ENCODE measurements at regions not wholly inside any gene's neighbourhood (a gene's known extent, or its start where the extent isn't known, plus 50 kb on each side); places are given as distances from the start of the nearest gene placed in this dataset.

DNA sequence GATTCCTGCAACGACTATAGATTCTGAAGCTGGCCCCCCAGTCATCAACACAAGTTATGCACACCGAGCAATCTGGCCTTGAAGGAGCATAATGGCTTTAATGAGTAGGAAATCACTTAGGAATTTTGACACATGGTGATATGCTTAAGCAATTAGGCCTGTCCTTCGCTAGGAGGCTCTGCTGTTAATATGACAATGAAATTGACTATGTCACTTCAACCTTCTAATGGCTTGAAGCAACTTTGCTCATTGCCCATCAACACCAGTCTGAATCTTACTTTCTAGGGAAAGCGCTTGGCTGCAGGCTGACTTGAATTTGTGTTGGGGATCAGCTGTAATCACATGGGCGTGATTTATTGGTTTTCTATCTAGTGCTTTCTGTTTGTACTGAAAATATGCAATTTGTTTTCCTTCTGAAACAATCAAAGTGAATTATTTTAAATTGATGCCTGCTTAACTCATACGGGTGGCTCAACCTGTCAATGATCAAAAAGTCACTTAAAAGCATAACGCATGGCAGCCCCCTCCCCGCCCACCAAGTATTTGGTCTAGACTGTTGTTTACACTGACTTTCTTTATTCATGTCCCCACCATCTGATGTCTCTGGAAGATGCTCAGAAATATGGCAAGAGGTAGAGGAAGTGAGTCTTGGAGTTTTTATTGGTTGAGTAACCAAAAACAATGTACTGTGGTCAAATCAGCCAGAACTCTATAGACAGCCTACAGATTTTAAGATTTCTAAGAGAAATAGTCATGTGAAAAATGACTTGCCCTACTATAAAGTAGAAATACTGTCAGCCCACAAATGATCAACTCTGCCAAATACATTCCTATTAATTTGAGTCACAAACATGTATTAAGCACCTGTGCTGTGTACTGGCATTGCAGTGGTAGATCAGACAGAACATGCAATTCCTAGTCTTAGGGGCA is 344.9 kb downstream of the RBM43 start:
- Histone ChIP-seq H3K27ac (ENCODE audit: low read depth, low read length) (no peak overlapping the region), H3K4me1 (ENCODE audit: insufficient read depth, low read length) (no peaks in the 10 kb centered on the region), H2AFZ (ENCODE audit: low read depth, low read length) (no peak overlapping the region), H3K27me3 (ENCODE audit: insufficient read depth, low read length) (no peaks in the 10 kb centered on the region), H4K20me1 (ENCODE audit: insufficient read depth, low read length) (no peaks in the 10 kb centered on the region), H3K36me3 (ENCODE audit: insufficient read depth, low read length) (no peaks in the 10 kb centered on the region), H3K79me2 (ENCODE audit: insufficient read depth, low read length) (no peaks in the 10 kb centered on the region), H3K9ac (ENCODE audit: low read length) (no peak overlapping the region), H3K4me2 (ENCODE audit: low read length) (no peak overlapping the region), H3K4me3 (ENCODE audit: insufficient read depth, low read depth, low read length) (no peak overlapping the region), H3K9me3 (ENCODE audit: insufficient read depth, low read depth, low read length) (no peaks in the 10 kb centered on the region)
- H3K27me3 Mint-ChIP-seq (ENCODE audit: low read depth, unreplicated experiment) = peaks cover 3% of the 10 kb centered on the region
- H3K36me3 Mint-ChIP-seq (ENCODE audit: low read depth, unreplicated experiment) = no peaks in the 10 kb centered on the region
- TF ChIP-seq EZH2 (IDR thresholded peaks at IDR 0.05; ENCODE audit: insufficient read depth, low read length) = no peak
- TF ChIP-seq, protein P1, sequence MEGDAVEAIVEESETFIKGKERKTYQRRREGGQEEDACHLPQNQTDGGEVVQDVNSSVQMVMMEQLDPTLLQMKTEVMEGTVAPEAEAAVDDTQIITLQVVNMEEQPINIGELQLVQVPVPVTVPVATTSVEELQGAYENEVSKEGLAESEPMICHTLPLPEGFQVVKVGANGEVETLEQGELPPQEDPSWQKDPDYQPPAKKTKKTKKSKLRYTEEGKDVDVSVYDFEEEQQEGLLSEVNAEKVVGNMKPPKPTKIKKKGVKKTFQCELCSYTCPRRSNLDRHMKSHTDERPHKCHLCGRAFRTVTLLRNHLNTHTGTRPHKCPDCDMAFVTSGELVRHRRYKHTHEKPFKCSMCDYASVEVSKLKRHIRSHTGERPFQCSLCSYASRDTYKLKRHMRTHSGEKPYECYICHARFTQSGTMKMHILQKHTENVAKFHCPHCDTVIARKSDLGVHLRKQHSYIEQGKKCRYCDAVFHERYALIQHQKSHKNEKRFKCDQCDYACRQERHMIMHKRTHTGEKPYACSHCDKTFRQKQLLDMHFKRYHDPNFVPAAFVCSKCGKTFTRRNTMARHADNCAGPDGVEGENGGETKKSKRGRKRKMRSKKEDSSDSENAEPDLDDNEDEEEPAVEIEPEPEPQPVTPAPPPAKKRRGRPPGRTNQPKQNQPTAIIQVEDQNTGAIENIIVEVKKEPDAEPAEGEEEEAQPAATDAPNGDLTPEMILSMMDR (IDR thresholded peaks at IDR 0.05; ENCODE audit: insufficient read depth, low read depth, low read length) = no peak
- FAIRE-seq (peak; percentile 45), DNase-seq (ENCODE audit: low read depth) (peak; percentile 61)
- H3K4me1 Mint-ChIP-seq (ENCODE audit: low read depth, unreplicated experiment) = peaks cover 5% of the 10 kb centered on the region
- H3K27ac Mint-ChIP-seq (ENCODE audit: unreplicated experiment) = no peak overlapping the region
- peaks cover 4% of the 10 kb centered on the region for H3K9me3 Mint-ChIP-seq (ENCODE audit: unreplicated experiment)
- no peak overlapping the region for H3K4me3 Mint-ChIP-seq (ENCODE audit: unreplicated experiment)

GRCh38 chr2:150911766-150912280 is 349.8 kb downstream of the RBM43 start:
- FAIRE-seq (peak; percentile 98), DNase-seq (ENCODE audit: low read depth) (peak; percentile 81)
- Histone ChIP-seq H3K4me3 (ENCODE audit: insufficient read depth, low read depth, low read length) (no peak overlapping the region), H3K4me2 (ENCODE audit: low read length) (peak overlapping the region; percentile 54), H2AFZ (ENCODE audit: low read depth, low read length) (peak overlapping the region; percentile 27), H3K4me1 (ENCODE audit: insufficient read depth, low read length) (no peaks in the 10 kb centered on the region), H3K27me3 (ENCODE audit: insufficient read depth, low read length) (no peaks in the 10 kb centered on the region), H4K20me1 (ENCODE audit: insufficient read depth, low read length) (no peaks in the 10 kb centered on the region), H3K36me3 (ENCODE audit: insufficient read depth, low read length) (no peaks in the 10 kb centered on the region), H3K79me2 (ENCODE audit: insufficient read depth, low read length) (no peaks in the 10 kb centered on the region), H3K9ac (ENCODE audit: low read length) (no peak overlapping the region), H3K27ac (ENCODE audit: low read depth, low read length) (no peak overlapping the region), H3K9me3 (ENCODE audit: insufficient read depth, low read depth, low read length) (no peaks in the 10 kb centered on the region)
- Mint-ChIP-seq H3K4me3 (ENCODE audit: unreplicated experiment) (no peak overlapping the region), H3K4me1 (ENCODE audit: low read depth, unreplicated experiment) (no peaks in the 10 kb centered on the region), H3K36me3 (ENCODE audit: low read depth, unreplicated experiment) (no peaks in the 10 kb centered on the region), H3K27me3 (ENCODE audit: low read depth, unreplicated experiment) (peaks cover 3% of the 10 kb centered on the region), H3K27ac (ENCODE audit: unreplicated experiment) (no peak overlapping the region), H3K9me3 (ENCODE audit: unreplicated experiment) (peaks cover 2% of the 10 kb centered on the region)
- TF ChIP-seq, protein P1 (IDR thresholded peaks at IDR 0.05; ENCODE audit: insufficient read depth, low read depth, low read length) = no peak
- TF ChIP-seq EZH2 (IDR thresholded peaks at IDR 0.05; ENCODE audit: insufficient read depth, low read length) = no peak

GRCh38 chr2:150909613-150910012 is 352.1 kb downstream of the RBM43 start:
- Histone ChIP-seq H3K9ac (ENCODE audit: low read length) (no peak overlapping the region), H4K20me1 (ENCODE audit: insufficient read depth, low read length) (no peaks in the 10 kb centered on the region), H3K27ac (ENCODE audit: low read depth, low read length) (no peak overlapping the region), H3K4me1 (ENCODE audit: insufficient read depth, low read length) (no peaks in the 10 kb centered on the region), H3K79me2 (ENCODE audit: insufficient read depth, low read length) (no peaks in the 10 kb centered on the region), H3K27me3 (ENCODE audit: insufficient read depth, low read length) (no peaks in the 10 kb centered on the region), H2AFZ (ENCODE audit: low read depth, low read length) (no peak overlapping the region), H3K4me2 (ENCODE audit: low read length) (no peak overlapping the region), H3K36me3 (ENCODE audit: insufficient read depth, low read length) (no peaks in the 10 kb centered on the region), H3K9me3 (ENCODE audit: insufficient read depth, low read depth, low read length) (no peaks in the 10 kb centered on the region), H3K4me3 (ENCODE audit: insufficient read depth, low read depth, low read length) (no peak overlapping the region)
- H3K9me3 Mint-ChIP-seq (ENCODE audit: unreplicated experiment) = peaks cover 2% of the 10 kb centered on the region
- H3K27ac Mint-ChIP-seq (ENCODE audit: unreplicated experiment) = no peak overlapping the region
- H3K4me1 Mint-ChIP-seq (ENCODE audit: low read depth, unreplicated experiment) = no peaks in the 10 kb centered on the region
- FAIRE-seq (no peak), DNase-seq (ENCODE audit: low read depth) (no peak)
- no peaks in the 10 kb centered on the region for H3K36me3 Mint-ChIP-seq (ENCODE audit: low read depth, unreplicated experiment)
- no peak overlapping the region for H3K4me3 Mint-ChIP-seq (ENCODE audit: unreplicated experiment)
- TF ChIP-seq EZH2 (IDR thresholded peaks at IDR 0.05; ENCODE audit: insufficient read depth, low read length) = no peak
- TF ChIP-seq, protein P1 (IDR thresholded peaks at IDR 0.05; ENCODE audit: insufficient read depth, low read depth, low read length) = no peak
- peaks cover 3% of the 10 kb centered on the region for H3K27me3 Mint-ChIP-seq (ENCODE audit: low read depth, unreplicated experiment)

Measured in astrocyte (in vitro differentiated cells and primary cell).